ENCODE measurements at regions not wholly inside any gene's neighbourhood (a gene's known extent, or its start where the extent isn't known, plus 50 kb on each side); places are given as distances from the start of the nearest gene placed in this dataset.
"Not testable (repeated sequence)": the region's sequence is repeated elsewhere in the genome, so short reads cannot be mapped to it uniquely, and the experiment has no call there.

GRCh38 chr3:152151877-152152765, 116.6 kb upstream of the MBNL1 start:
- not testable (repeated sequence) for TF ChIP-seq POLR2AphosphoS5 (IDR thresholded peaks at IDR 0.05; ENCODE audit: low read depth, low read length); POLR2A (IDR thresholded peaks at IDR 0.05; ENCODE audit: low read depth, low read length); SPI1 (IDR thresholded peaks at IDR 0.05; ENCODE audit: low read depth, low read length); TAF1 (IDR thresholded peaks at IDR 0.05; ENCODE audit: low read depth, low read length); PAX5 (IDR thresholded peaks at IDR 0.05; ENCODE audit: insufficient read depth, low read length, severe bottlenecking)

Measured in GM12891 (cell line).